Stimulated activated naive CD8-positive, alpha-beta T cell treated with anti-CD3 and anti-CD28 coated beads, Interleukin-15, Interleukin-2, amounts not matched to agents 100 ng/mL and 50 ng/mL, for 24 hours (primary cell): ENCODE measurements at regions not wholly inside any gene's neighbourhood (a gene's known extent, or its start where the extent isn't known, plus 50 kb on each side); places are given as distances from the start of the nearest gene placed in this dataset.

Experiments
- H3K27ac Mint-ChIP-seq: one replicate; pipeline ENCODE4 v1.8.0; 2021; ENCODE audit warnings: mild to moderate bottlenecking, mixed read lengths
- H3K27me3 Mint-ChIP-seq: one replicate; pipeline ENCODE4 v1.8.0; 2021; ENCODE audit warnings: mixed read lengths
- H3K36me3 Mint-ChIP-seq: one replicate; pipeline ENCODE4 v1.8.0; 2021; ENCODE audit warnings: low read depth, mixed read lengths
- H3K4me1 Mint-ChIP-seq: one replicate; pipeline ENCODE4 v1.8.0; 2021; ENCODE audit warnings: low read depth, mixed read lengths
- H3K4me3 Mint-ChIP-seq: one replicate; pipeline ENCODE4 v1.8.0; 2021; ENCODE audit warnings: mild to moderate bottlenecking, mixed read lengths
- H3K9me3 Mint-ChIP-seq: one replicate; pipeline ENCODE4 v1.8.0; 2021; ENCODE audit warnings: mixed read lengths

- Mint-ChIP-seq H3K9me3 (peaks cover 4% of the 10 kb centered on the region), H3K4me3 (no peak overlapping the region), H3K27ac (no peak overlapping the region), H3K4me1 (no peaks in the 10 kb centered on the region), H3K36me3 (no peaks in the 10 kb centered on the region), H3K27me3 (peaks cover 41% of the 10 kb centered on the region)
These were observed 64.3 kb downstream of the DMRTA2 start for GRCh38 chr1:50358962-50359361.

GRCh38 chr1:50357186-50357585 lies 66.1 kb downstream of the DMRTA2 start:
- Mint-ChIP-seq H3K4me3 (no peak overlapping the region), H3K36me3 (no peaks in the 10 kb centered on the region), H3K27ac (no peak overlapping the region), H3K27me3 (peaks cover 26% of the 10 kb centered on the region), H3K9me3 (peaks cover 3% of the 10 kb centered on the region), H3K4me1 (no peaks in the 10 kb centered on the region)

GRCh38 chr1:50354813-50355212 lies 68.4 kb downstream of the DMRTA2 start:
- Mint-ChIP-seq H3K36me3 (no peaks in the 10 kb centered on the region), H3K4me1 (no peaks in the 10 kb centered on the region), H3K27me3 (peaks cover 13% of the 10 kb centered on the region), H3K4me3 (no peak overlapping the region), H3K27ac (no peak overlapping the region), H3K9me3 (no peaks in the 10 kb centered on the region)

- no peaks in the 10 kb centered on the region for H3K36me3 Mint-ChIP-seq
- H3K4me1 Mint-ChIP-seq: no peaks in the 10 kb centered on the region
- H3K9me3 Mint-ChIP-seq: no peaks in the 10 kb centered on the region
- peaks cover 13% of the 10 kb centered on the region for H3K27me3 Mint-ChIP-seq
- H3K27ac Mint-ChIP-seq: no peak overlapping the region
- H3K4me3 Mint-ChIP-seq: no peak overlapping the region
These were observed 70.8 kb downstream of the DMRTA2 start for GRCh38 chr1:50352428-50352827.

GRCh38 chr1:50350868-50351267 lies 72.4 kb downstream of the DMRTA2 start:
- Mint-ChIP-seq H3K4me3 (no peak overlapping the region), H3K4me1 (peaks cover 7% of the 10 kb centered on the region), H3K27ac (no peak overlapping the region), H3K9me3 (no peaks in the 10 kb centered on the region), H3K36me3 (no peaks in the 10 kb centered on the region), H3K27me3 (peaks cover 13% of the 10 kb centered on the region)

- Mint-ChIP-seq H3K27ac (no peak overlapping the region), H3K36me3 (no peaks in the 10 kb centered on the region), H3K4me3 (no peak overlapping the region), H3K9me3 (no peaks in the 10 kb centered on the region), H3K27me3 (peaks cover 13% of the 10 kb centered on the region), H3K4me1 (peaks cover 7% of the 10 kb centered on the region)
These were observed 72.8 kb downstream of the DMRTA2 start for GRCh38 chr1:50350421-50350820.

GRCh38 chr1:50349242-50349565 lies 74.0 kb downstream of the DMRTA2 start:
- H3K4me1 Mint-ChIP-seq: peaks cover 7% of the 10 kb centered on the region
- no peaks in the 10 kb centered on the region for H3K9me3 Mint-ChIP-seq
- no peak overlapping the region for H3K4me3 Mint-ChIP-seq
- peaks cover 13% of the 10 kb centered on the region for H3K27me3 Mint-ChIP-seq
- H3K36me3 Mint-ChIP-seq: no peaks in the 10 kb centered on the region
- H3K27ac Mint-ChIP-seq: no peak overlapping the region

- H3K9me3 Mint-ChIP-seq: no peaks in the 10 kb centered on the region
- peaks cover 13% of the 10 kb centered on the region for H3K27me3 Mint-ChIP-seq
- peaks cover 7% of the 10 kb centered on the region for H3K4me1 Mint-ChIP-seq
- H3K36me3 Mint-ChIP-seq: no peaks in the 10 kb centered on the region
- no peak overlapping the region for H3K27ac Mint-ChIP-seq
- H3K4me3 Mint-ChIP-seq: no peak overlapping the region
These were observed 74.6 kb downstream of the DMRTA2 start for GRCh38 chr1:50348449-50349241.

- H3K36me3 Mint-ChIP-seq: no peaks in the 10 kb centered on the region
- no peak overlapping the region for H3K4me3 Mint-ChIP-seq
- no peaks in the 10 kb centered on the region for H3K9me3 Mint-ChIP-seq
- H3K27ac Mint-ChIP-seq: no peak overlapping the region
- peaks cover 13% of the 10 kb centered on the region for H3K27me3 Mint-ChIP-seq
- H3K4me1 Mint-ChIP-seq: peaks cover 7% of the 10 kb centered on the region
These were observed 75.3 kb downstream of the DMRTA2 start for GRCh38 chr1:50347933-50348332.

- Mint-ChIP-seq H3K9me3 (no peaks in the 10 kb centered on the region), H3K4me1 (peaks cover 7% of the 10 kb centered on the region), H3K27ac (no peak overlapping the region), H3K36me3 (no peaks in the 10 kb centered on the region), H3K4me3 (no peak overlapping the region), H3K27me3 (peaks cover 15% of the 10 kb centered on the region)
These were observed 76.6 kb downstream of the DMRTA2 start for GRCh38 chr1:50346621-50347020.

- Mint-ChIP-seq H3K27ac (no peak overlapping the region), H3K9me3 (no peaks in the 10 kb centered on the region), H3K4me1 (peaks cover 7% of the 10 kb centered on the region), H3K4me3 (no peak overlapping the region), H3K27me3 (peaks cover 12% of the 10 kb centered on the region), H3K36me3 (no peaks in the 10 kb centered on the region)
These were observed 79.9 kb downstream of the DMRTA2 start for GRCh38 chr1:50343323-50343722.

- H3K4me3 Mint-ChIP-seq: no peak overlapping the region
- H3K4me1 Mint-ChIP-seq: peaks cover 7% of the 10 kb centered on the region
- H3K36me3 Mint-ChIP-seq: no peaks in the 10 kb centered on the region
- H3K9me3 Mint-ChIP-seq: no peaks in the 10 kb centered on the region
- peaks cover 16% of the 10 kb centered on the region for H3K27me3 Mint-ChIP-seq
- H3K27ac Mint-ChIP-seq: no peak overlapping the region
These were observed 80.7 kb downstream of the DMRTA2 start for GRCh38 chr1:50342525-50342924.

GRCh38 chr1:50335036-50335435 lies 88.2 kb downstream of the DMRTA2 start:
- peaks cover 47% of the 10 kb centered on the region for H3K27me3 Mint-ChIP-seq
- H3K9me3 Mint-ChIP-seq: no peaks in the 10 kb centered on the region
- no peak overlapping the region for H3K4me3 Mint-ChIP-seq
- H3K27ac Mint-ChIP-seq: no peak overlapping the region
- no peaks in the 10 kb centered on the region for H3K36me3 Mint-ChIP-seq
- no peaks in the 10 kb centered on the region for H3K4me1 Mint-ChIP-seq

- Mint-ChIP-seq H3K4me3 (no peak overlapping the region), H3K9me3 (no peaks in the 10 kb centered on the region), H3K27ac (no peak overlapping the region), H3K36me3 (no peaks in the 10 kb centered on the region), H3K27me3 (peaks cover 51% of the 10 kb centered on the region), H3K4me1 (no peaks in the 10 kb centered on the region)
These were observed 89.7 kb downstream of the DMRTA2 start for GRCh38 chr1:50333595-50333974.

GRCh38 chr1:50332941-50333594 lies 90.2 kb downstream of the DMRTA2 start:
- Mint-ChIP-seq H3K4me3 (no peak overlapping the region), H3K36me3 (no peaks in the 10 kb centered on the region), H3K9me3 (no peaks in the 10 kb centered on the region), H3K27me3 (peaks cover 48% of the 10 kb centered on the region), H3K4me1 (no peaks in the 10 kb centered on the region), H3K27ac (no peak overlapping the region)
